ENCODE measurements at regions not wholly inside any gene's neighbourhood (a gene's known extent, or its start where the extent isn't known, plus 50 kb on each side); places are given as distances from the start of the nearest gene placed in this dataset.

DNA sequence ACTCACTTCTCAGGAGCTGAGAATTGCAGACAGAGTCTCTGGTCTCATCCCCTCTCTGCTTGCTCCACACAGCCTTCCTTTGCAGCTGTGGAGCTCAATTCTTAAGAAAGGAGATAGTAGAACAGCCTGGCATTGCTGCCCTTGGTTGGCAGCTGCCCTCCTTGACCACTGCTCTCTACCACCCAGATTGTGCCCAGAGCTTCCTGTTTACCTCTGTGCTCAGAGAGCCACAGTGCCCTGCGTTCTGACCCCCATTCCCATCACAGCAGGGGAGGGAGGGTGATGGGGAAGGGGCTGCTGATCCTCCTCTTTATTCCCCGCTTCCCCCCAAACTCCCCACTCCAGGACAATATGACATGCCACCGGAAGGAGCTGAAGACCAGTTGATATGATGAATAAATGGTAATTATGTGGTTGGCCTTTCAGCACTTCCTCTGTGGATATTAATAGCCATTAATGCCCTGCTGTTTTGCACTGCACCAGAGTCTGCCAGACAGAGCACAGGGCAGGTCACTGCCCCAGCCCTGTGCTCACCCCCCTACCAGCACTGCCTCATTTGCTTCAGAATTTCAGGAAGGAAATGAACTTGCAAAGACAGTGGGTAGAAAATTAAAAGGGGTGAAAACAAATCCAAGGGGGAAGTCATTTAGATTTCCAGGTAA, 426.8 kb upstream of the CADM1 start:
- Histone ChIP-seq H3K9ac (no peak overlapping the region), H4K20me1 (ENCODE audit: insufficient read depth) (no peaks in the 10 kb centered on the region), H3K79me2 (ENCODE audit: insufficient read depth) (no peaks in the 10 kb centered on the region), H3K4me1 (ENCODE audit: control insufficient read depth in 1 of 2, insufficient read depth in 2 of 2, low read depth in 1 of 2, low read length in 1 of 2) (peaks cover 0 to 25% of the 10 kb centered on the region in 2 experiments; a peak in 2 of 4 replicates), H3K27ac (ENCODE audit: low read depth in 2 of 2, low read length in 1 of 2) (peak overlapping the region in 1 of 2 experiments; percentile 47; a peak in 1 of 4 replicates), H3K27me3 (ENCODE audit: insufficient read depth) (no peaks in the 10 kb centered on the region), H3K36me3 (replicated peaks in 1 of 2; ENCODE audit: control insufficient read depth in 1 of 2, insufficient read depth in 2 of 2, low read length in 1 of 2) (no peaks in the 10 kb centered on the region), H3K4me2 (no peak overlapping the region), H3K9me2 (no peaks in the 10 kb centered on the region), H3K4me3 (ENCODE audit: low read depth in 2 of 2, low read length in 1 of 2) (no peak overlapping the region), H3F3A (replicated peaks; ENCODE audit: insufficient read depth) (no peaks in the 10 kb centered on the region), H3K9me3 (no peaks in the 10 kb centered on the region), H2AFZ (ENCODE audit: low read depth) (no peak overlapping the region)
- TF ChIP-seq IRF3 (IDR thresholded peaks at IDR 0.05; ENCODE audit: low read depth, low read length) (no peak), TCF12 (IDR thresholded peaks at IDR 0.05) (no peak), EP300 (IDR thresholded peaks at IDR 0.05; ENCODE audit: borderline replicate concordance in 1 of 2, low read depth in 1 of 2, low read length in 1 of 2) (no peak), TAF1 (IDR thresholded peaks at IDR 0.05; ENCODE audit: borderline replicate concordance, low read depth, low read length) (no peak), EZH2phosphoT487 (IDR thresholded peaks at IDR 0.05; ENCODE audit: borderline replicate concordance, low read depth) (no peak), SMC3 (IDR thresholded peaks at IDR 0.05; ENCODE audit: low read depth, low read length) (no peak), GABPA (IDR thresholded peaks at IDR 0.05; ENCODE audit: low read depth) (no peak), RAD21 (IDR thresholded peaks at IDR 0.05; ENCODE audit: low read length) (no peak), YY1 (IDR thresholded peaks at IDR 0.05; ENCODE audit: low read depth) (no peak)
- TF ChIP-seq, protein P1, sequence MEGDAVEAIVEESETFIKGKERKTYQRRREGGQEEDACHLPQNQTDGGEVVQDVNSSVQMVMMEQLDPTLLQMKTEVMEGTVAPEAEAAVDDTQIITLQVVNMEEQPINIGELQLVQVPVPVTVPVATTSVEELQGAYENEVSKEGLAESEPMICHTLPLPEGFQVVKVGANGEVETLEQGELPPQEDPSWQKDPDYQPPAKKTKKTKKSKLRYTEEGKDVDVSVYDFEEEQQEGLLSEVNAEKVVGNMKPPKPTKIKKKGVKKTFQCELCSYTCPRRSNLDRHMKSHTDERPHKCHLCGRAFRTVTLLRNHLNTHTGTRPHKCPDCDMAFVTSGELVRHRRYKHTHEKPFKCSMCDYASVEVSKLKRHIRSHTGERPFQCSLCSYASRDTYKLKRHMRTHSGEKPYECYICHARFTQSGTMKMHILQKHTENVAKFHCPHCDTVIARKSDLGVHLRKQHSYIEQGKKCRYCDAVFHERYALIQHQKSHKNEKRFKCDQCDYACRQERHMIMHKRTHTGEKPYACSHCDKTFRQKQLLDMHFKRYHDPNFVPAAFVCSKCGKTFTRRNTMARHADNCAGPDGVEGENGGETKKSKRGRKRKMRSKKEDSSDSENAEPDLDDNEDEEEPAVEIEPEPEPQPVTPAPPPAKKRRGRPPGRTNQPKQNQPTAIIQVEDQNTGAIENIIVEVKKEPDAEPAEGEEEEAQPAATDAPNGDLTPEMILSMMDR (IDR thresholded peaks at IDR 0.05), result no peak
- TF ChIP-seq, protein P2, sequence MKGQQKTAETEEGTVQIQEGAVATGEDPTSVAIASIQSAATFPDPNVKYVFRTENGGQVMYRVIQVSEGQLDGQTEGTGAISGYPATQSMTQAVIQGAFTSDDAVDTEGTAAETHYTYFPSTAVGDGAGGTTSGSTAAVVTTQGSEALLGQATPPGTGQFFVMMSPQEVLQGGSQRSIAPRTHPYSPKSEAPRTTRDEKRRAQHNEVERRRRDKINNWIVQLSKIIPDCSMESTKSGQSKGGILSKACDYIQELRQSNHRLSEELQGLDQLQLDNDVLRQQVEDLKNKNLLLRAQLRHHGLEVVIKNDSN (IDR thresholded peaks at IDR 0.05; ENCODE audit: borderline replicate concordance, low read depth), result no peak
- 40% methylated on average over 3 of the region's 3 CpGs for WGBS (ENCODE audit: low lambda C conversion rate)
- no peak for DNase-seq
- ChIA-PET CTCF (interaction anchor here (1.1 to 2.1 kb wide), 4 partner anchors 13 to 146 kb away, joined by 4 to 7 read pairs (median 4); no protein-coding TSS in a partner anchor), POLR2A (interaction anchor here (1.5 kb wide), 1 partner anchor 9 kb away, joined by 3 read pairs; no protein-coding TSS in a partner anchor)

DNA sequence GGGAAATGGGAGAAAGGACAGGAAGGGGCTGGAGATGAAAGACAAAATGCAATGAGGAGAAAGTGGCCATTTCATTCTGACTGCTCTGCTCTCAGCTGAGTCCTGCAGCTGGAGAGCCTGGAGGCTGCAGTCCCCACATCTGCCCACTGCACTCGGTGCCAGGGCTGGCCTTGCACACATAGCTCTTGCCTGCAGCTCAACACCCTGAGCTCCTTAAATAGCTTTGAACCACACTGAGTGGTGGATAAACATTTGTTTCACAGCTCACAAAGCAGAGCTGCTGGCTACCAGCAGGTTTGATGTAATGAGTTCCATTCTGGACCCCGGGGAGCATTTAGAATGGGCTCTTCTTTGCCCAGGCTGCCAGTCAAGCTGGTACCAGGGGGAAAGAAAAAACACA, 426.1 kb upstream of the CADM1 start:
- ChIA-PET CTCF (interaction anchor here (0.6 to 2.1 kb wide), 7 partner anchors 9 to 1133 kb away, joined by 3 to 7 read pairs (median 4); no protein-coding TSS in a partner anchor), POLR2A (interaction anchor here (1.5 kb wide), 1 partner anchor 9 kb away, joined by 3 read pairs; no protein-coding TSS in a partner anchor)
- H3K9me2 ChIP-seq, result no peaks in the 10 kb centered on the region
- no peaks in the 10 kb centered on the region for H3K27me3 ChIP-seq (ENCODE audit: insufficient read depth)
- H3K27ac ChIP-seq (ENCODE audit: low read depth in 2 of 2, low read length in 1 of 2), result peak overlapping the region in 1 of 2 experiments; percentile 47; a peak in 1 of 4 replicates
- 8% methylated on average over 1 of the region's 2 CpGs for WGBS (ENCODE audit: low lambda C conversion rate)
- no peaks in the 10 kb centered on the region for H3K36me3 ChIP-seq (replicated peaks in 1 of 2; ENCODE audit: control insufficient read depth in 1 of 2, insufficient read depth in 2 of 2, low read length in 1 of 2)
- peak; percentile 34 for DNase-seq
- no peak overlapping the region for H2AFZ ChIP-seq (ENCODE audit: low read depth)
- H3K9me3 ChIP-seq, result no peaks in the 10 kb centered on the region
- H3K9ac ChIP-seq, result no peak overlapping the region
- peaks cover 0 to 25% of the 10 kb centered on the region in 2 experiments; a peak in 2 of 4 replicates for H3K4me1 ChIP-seq (ENCODE audit: control insufficient read depth in 1 of 2, insufficient read depth in 2 of 2, low read depth in 1 of 2, low read length in 1 of 2)
- H4K20me1 ChIP-seq (ENCODE audit: insufficient read depth), result no peaks in the 10 kb centered on the region
- H3K4me3 ChIP-seq (ENCODE audit: low read depth in 2 of 2, low read length in 1 of 2), result no peak overlapping the region
- TF ChIP-seq TEAD4 (IDR thresholded peaks at IDR 0.05; ENCODE audit: borderline replicate concordance, insufficient read depth), result no peak
- TF ChIP-seq MXI1 (IDR thresholded peaks at IDR 0.05; ENCODE audit: low read depth, low read length), result no peak
- no peak for TF ChIP-seq FOXM1 (IDR thresholded peaks at IDR 0.05; ENCODE audit: low read depth)
- TF ChIP-seq, protein P3, sequence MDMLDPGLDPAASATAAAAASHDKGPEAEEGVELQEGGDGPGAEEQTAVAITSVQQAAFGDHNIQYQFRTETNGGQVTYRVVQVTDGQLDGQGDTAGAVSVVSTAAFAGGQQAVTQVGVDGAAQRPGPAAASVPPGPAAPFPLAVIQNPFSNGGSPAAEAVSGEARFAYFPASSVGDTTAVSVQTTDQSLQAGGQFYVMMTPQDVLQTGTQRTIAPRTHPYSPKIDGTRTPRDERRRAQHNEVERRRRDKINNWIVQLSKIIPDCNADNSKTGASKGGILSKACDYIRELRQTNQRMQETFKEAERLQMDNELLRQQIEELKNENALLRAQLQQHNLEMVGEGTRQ (IDR thresholded peaks at IDR 0.05; ENCODE audit: borderline replicate concordance, low read depth, low read length), result no peak
- TF ChIP-seq RAD21 (IDR thresholded peaks at IDR 0.05; ENCODE audit: low read length), result 0 out of 2 replicates have a peak, but pooled peaks have one; percentile 11
- no peaks in the 10 kb centered on the region for H3F3A ChIP-seq (replicated peaks; ENCODE audit: insufficient read depth)
- no peaks in the 10 kb centered on the region for H3K79me2 ChIP-seq (ENCODE audit: insufficient read depth)
- no peak overlapping the region for H3K4me2 ChIP-seq

Data from SK-N-SH (cell line).